Kidney epithelial cell (primary cell): ENCODE measurements at regions not wholly inside any gene's neighbourhood (a gene's known extent, or its start where the extent isn't known, plus 50 kb on each side); places are given as distances from the start of the nearest gene placed in this dataset.

ENCODE experiments used
- DNase-seq: peaks from one replicate; pipeline ENCODE4 v3.0.0-alpha.2; 2010; ENCODE audit warnings: low read depth
- H3K27me3 ChIP-seq: 2 replicates; pipeline ENCODE4 v1.6.0; 2011; ENCODE audit warnings: low read length; ENCODE audit not compliant: control insufficient read depth, insufficient read depth
- H3K36me3 ChIP-seq: 2 replicates; pipeline ENCODE4 v1.5.1; 2011; ENCODE audit warnings: low read length; ENCODE audit not compliant: control insufficient read depth, insufficient read depth
- H3K4me3 ChIP-seq: 2 replicates; pipeline ENCODE4 v1.5.1; 2011; ENCODE audit warnings: low read depth, mild to moderate bottlenecking, control low read depth, low read length
- TF ChIP-seq, protein P1 (sequence below): IDR thresholded peaks from 2 replicates; pipeline ENCODE4 v1.5.1; 2011; ENCODE audit warnings: mild to moderate bottlenecking, moderate library complexity, low read length, control low read depth, inconsistent platforms; ENCODE audit not compliant: insufficient read depth, poor library complexity, severe bottlenecking

GRCh38 chr20:60064554-60065196, 106.5 kb downstream of the CDH26 start:
- DNase-seq = no peak
- Histone ChIP-seq H3K4me3 (no peak overlapping the region), H3K27me3 (no peaks in the 10 kb centered on the region), H3K36me3 (no peaks in the 10 kb centered on the region)
- TF ChIP-seq, protein P1, sequence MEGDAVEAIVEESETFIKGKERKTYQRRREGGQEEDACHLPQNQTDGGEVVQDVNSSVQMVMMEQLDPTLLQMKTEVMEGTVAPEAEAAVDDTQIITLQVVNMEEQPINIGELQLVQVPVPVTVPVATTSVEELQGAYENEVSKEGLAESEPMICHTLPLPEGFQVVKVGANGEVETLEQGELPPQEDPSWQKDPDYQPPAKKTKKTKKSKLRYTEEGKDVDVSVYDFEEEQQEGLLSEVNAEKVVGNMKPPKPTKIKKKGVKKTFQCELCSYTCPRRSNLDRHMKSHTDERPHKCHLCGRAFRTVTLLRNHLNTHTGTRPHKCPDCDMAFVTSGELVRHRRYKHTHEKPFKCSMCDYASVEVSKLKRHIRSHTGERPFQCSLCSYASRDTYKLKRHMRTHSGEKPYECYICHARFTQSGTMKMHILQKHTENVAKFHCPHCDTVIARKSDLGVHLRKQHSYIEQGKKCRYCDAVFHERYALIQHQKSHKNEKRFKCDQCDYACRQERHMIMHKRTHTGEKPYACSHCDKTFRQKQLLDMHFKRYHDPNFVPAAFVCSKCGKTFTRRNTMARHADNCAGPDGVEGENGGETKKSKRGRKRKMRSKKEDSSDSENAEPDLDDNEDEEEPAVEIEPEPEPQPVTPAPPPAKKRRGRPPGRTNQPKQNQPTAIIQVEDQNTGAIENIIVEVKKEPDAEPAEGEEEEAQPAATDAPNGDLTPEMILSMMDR = no peak

- no peak for DNase-seq
These were observed 107.7 kb downstream of the CDH26 start for GRCh38 chr20:60065741-60066437.

DNA sequence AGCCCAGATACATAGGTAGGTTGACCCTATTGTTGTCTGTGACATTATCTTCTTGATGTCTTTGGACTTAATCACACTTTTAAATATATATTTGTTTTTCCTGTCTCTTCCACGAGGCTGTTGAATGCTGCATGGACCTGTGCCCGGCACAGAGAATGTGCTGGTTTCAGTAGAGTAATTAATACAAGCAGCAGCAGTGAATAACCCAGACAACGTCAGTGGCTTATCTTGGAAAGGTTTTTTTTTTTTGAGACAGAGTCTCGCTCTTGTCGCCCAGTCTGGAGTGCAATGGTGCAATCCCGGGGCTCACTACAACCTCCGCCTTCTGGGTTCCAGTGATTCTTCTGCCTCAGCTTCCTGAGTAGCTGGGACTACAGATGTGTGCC, 108.2 kb downstream of the CDH26 start:
- Histone ChIP-seq H3K4me3 (no peak overlapping the region), H3K27me3 (no peaks in the 10 kb centered on the region), H3K36me3 (no peaks in the 10 kb centered on the region)
- TF ChIP-seq, protein P1 = no peak
- no peak for DNase-seq

More at GRCh38 chr20:60065741-60066437, 107.7 kb downstream of the CDH26 start:
- TF ChIP-seq, protein P1 = no peak
- no peak overlapping the region for H3K4me3 ChIP-seq
- H3K27me3 ChIP-seq = no peaks in the 10 kb centered on the region
- H3K36me3 ChIP-seq = no peaks in the 10 kb centered on the region

DNA sequence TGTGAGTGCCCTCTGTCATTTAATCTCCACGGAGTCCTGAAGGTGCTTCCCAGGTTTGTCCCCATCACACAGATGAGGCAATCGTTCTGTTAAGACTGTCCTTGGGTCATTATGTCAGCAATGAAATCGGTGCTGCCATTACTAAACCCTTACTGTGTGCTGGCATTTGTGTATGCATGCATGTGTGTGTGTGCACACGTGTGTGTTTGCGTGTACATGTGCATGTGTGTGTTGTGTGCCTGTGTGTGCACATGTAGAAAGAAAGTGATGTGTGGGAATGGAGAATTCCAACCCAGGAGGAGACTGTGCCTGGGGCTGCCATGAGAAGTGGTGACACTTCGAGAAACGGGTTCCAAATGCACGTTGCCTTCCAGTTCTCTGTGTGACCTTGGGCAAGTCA, 110.3 kb downstream of the CDH26 start:
- Histone ChIP-seq H3K36me3 (no peaks in the 10 kb centered on the region), H3K4me3 (no peak overlapping the region), H3K27me3 (no peaks in the 10 kb centered on the region)
- DNase-seq = no peak
- TF ChIP-seq, protein P1 = no peak

GRCh38 chr20:60069656-60070055, 111.4 kb downstream of the CDH26 start:
- no peak for DNase-seq
- Histone ChIP-seq H3K4me3 (no peak overlapping the region), H3K27me3 (no peaks in the 10 kb centered on the region), H3K36me3 (no peaks in the 10 kb centered on the region)
- TF ChIP-seq, protein P1 = no peak

DNA sequence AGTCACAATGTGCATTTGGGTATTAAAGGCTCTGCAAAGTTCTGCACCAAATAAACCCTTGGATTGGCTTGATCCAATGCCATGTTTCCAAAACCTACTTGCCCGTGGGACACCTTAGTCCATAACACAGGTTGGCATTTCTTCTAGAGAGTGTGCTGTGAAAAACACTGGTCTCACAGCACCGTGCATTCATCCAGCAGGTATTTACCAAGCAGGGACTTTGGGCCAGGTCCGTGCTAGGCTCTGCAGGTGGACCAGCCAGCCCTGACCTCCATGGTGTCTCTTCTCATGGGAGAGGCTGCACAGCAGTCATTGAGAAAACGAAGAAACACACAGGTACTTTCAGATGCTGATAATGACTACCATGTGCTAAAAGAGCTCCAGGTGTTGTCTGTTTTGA, 112.6 kb downstream of the CDH26 start:
- TF ChIP-seq, protein P1 = no peak
- H3K4me3 ChIP-seq = no peak overlapping the region
- DNase-seq = no peak
- peaks cover 2% of the 10 kb centered on the region for H3K27me3 ChIP-seq
- H3K36me3 ChIP-seq = no peaks in the 10 kb centered on the region
